Effector memory CD8-positive, alpha-beta T cell (primary cell): ENCODE measurements at regions not wholly inside any gene's neighbourhood (a gene's known extent, or its start where the extent isn't known, plus 50 kb on each side); places are given as distances from the start of the nearest gene placed in this dataset.
"Not testable (repeated sequence)": the region's sequence is repeated elsewhere in the genome, so short reads cannot be mapped to it uniquely, and the experiment has no call there.

Source experiments
- ATAC-seq: fragments of 150-1000 bp; cut with Tn5 transposase; replicated peaks from 2 replicates; pipeline ENCODE4 v1.10.0; 2021; ENCODE audit warnings: mild to moderate bottlenecking, moderate library complexity
- DNase-seq, 3 experiments: peaks; one replicate each; pipeline ENCODE4 v3.0.0; 2021
- H3K27ac Mint-ChIP-seq, 2 donors: one replicate each; pipeline ENCODE4 v1.8.0; 2022; ENCODE audit warnings: mild to moderate bottlenecking in 2 of 2, mixed read lengths in 2 of 2, moderate library complexity in 2 of 2
- H3K27me3 Mint-ChIP-seq, 2 donors: one replicate each; pipeline ENCODE4 v1.8.0; 2022; ENCODE audit warnings: mixed read lengths in 2 of 2
- H3K36me3 Mint-ChIP-seq: one replicate; pipeline ENCODE4 v1.8.0; 2022; ENCODE audit warnings: mild to moderate bottlenecking, moderate library complexity, mixed read lengths; ENCODE audit not compliant: insufficient read depth
- H3K4me1 Mint-ChIP-seq, 2 donors: one replicate each; pipeline ENCODE4 v1.8.0; 2022; ENCODE audit warnings: low read depth in 2 of 2, mixed read lengths in 2 of 2
- H3K4me3 Mint-ChIP-seq, 2 donors: one replicate each; pipeline ENCODE4 v1.8.0; 2022; ENCODE audit warnings: mild to moderate bottlenecking in 2 of 2, mixed read lengths in 2 of 2, moderate library complexity in 2 of 2
- H3K9me3 Mint-ChIP-seq, 2 donors: one replicate each; pipeline ENCODE4 v1.8.0; 2022; ENCODE audit warnings: mixed read lengths in 2 of 2

GRCh38 chr3:166713787-166714186, 666.3 kb downstream of the ZBBX start:
- no peak for DNase-seq
- Mint-ChIP-seq H3K9me3 (peaks cover 7 to 21% of the 10 kb centered on the region in 2 donors), H3K27me3 (no peaks in the 10 kb centered on the region), H3K36me3 (no peaks in the 10 kb centered on the region), H3K27ac (no peak overlapping the region), H3K4me1 (no peaks in the 10 kb centered on the region), H3K4me3 (no peak overlapping the region)
- no peak for ATAC-seq

- Mint-ChIP-seq H3K36me3 (no peaks in the 10 kb centered on the region), H3K4me1 (no peaks in the 10 kb centered on the region), H3K4me3 (no peak overlapping the region), H3K27ac (no peak overlapping the region), H3K27me3 (no peaks in the 10 kb centered on the region), H3K9me3 (peaks cover 2% of the 10 kb centered on the region in 2 donors)
- DNase-seq = no peak
- ATAC-seq = no peak
Measured at GRCh38 chr3:166706094-166706493, 674.0 kb downstream of the ZBBX start.

DNA sequence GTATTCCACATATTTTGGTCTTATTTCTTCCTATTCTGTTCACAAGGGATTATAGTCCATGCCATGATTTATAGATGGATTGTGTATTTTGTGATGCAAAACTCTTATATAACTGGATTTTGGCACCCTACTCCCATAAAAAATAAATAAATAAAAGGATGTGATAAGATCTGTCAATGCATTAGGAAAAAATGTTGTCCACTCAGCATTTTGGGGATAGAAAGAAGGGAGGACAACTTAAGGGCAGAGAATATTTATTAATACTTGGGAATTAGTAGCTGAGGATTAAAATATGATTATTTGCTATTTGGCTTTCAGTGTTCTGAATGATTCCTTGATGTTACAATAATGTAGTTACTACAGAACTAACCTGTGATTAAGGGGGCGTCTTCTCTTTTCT, 682.6 kb downstream of the ZBBX start:
- H3K4me3 Mint-ChIP-seq = no peak overlapping the region
- no peaks in the 10 kb centered on the region for H3K27me3 Mint-ChIP-seq
- no peaks in the 10 kb centered on the region for H3K4me1 Mint-ChIP-seq
- peaks cover 2 to 6% of the 10 kb centered on the region in 2 donors for H3K9me3 Mint-ChIP-seq
- no peak for DNase-seq
- no peaks in the 10 kb centered on the region for H3K36me3 Mint-ChIP-seq
- ATAC-seq = no peak
- no peak overlapping the region for H3K27ac Mint-ChIP-seq

GRCh38 chr3:166696103-166696502, 684.0 kb downstream of the ZBBX start:
- no peak for DNase-seq
- H3K9me3 Mint-ChIP-seq = peaks cover 2 to 4% of the 10 kb centered on the region in 2 donors
- H3K36me3 Mint-ChIP-seq = no peaks in the 10 kb centered on the region
- no peaks in the 10 kb centered on the region for H3K4me1 Mint-ChIP-seq
- no peaks in the 10 kb centered on the region for H3K27me3 Mint-ChIP-seq
- H3K27ac Mint-ChIP-seq = no peak overlapping the region
- no peak overlapping the region for H3K4me3 Mint-ChIP-seq
- no peak for ATAC-seq

- no peaks in the 10 kb centered on the region for H3K27me3 Mint-ChIP-seq
- no peaks in the 10 kb centered on the region for H3K9me3 Mint-ChIP-seq
- DNase-seq (no peak), ATAC-seq (no peak)
- no peaks in the 10 kb centered on the region for H3K4me1 Mint-ChIP-seq
- no peak overlapping the region for H3K4me3 Mint-ChIP-seq
- no peak overlapping the region for H3K27ac Mint-ChIP-seq
- H3K36me3 Mint-ChIP-seq = no peaks in the 10 kb centered on the region
Measured at GRCh38 chr3:166688665-166689064, 691.4 kb downstream of the ZBBX start.

DNA sequence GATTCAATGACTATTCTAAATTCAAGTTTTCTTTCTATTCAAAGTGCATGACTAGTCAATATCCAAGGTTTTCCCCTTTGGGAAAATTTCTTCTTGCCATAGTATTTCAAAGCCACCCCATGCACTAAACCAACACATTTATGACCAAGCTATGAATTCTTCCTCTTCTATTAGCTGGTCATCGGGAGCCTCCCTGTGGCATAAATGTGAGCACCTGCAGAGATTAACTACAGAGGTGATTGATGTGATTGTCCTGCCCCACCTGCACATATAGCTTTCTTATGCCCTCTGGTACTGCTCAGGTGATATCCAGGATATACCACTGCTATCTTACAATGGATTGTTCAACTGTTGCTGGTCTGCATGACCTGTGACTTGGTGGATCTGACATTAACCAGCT, 694.9 kb downstream of the ZBBX start:
- no peak for ATAC-seq
- Mint-ChIP-seq H3K4me3 (no peak overlapping the region), H3K4me1 (no peaks in the 10 kb centered on the region), H3K36me3 (no peaks in the 10 kb centered on the region), H3K27ac (no peak overlapping the region), H3K27me3 (no peaks in the 10 kb centered on the region), H3K9me3 (no peaks in the 10 kb centered on the region)
- DNase-seq = no peak

DNA sequence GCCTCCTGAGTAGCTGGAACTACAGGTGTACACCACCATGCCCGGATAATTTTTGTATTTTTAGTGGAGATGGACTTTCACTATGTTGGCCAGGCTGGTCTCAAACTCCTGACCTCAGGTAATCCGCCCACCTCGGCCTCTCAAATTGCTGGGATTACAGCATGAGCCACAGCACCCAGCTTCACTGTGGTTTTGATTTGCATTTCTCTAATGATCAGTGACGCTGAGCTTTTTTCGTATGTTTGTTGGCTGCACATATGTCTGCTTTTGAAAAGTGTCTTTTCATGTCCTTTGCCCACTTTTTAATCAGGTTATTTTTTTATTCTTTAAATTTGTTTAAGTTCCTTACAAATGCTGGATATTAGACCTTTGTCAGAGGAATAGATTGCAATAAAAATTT, 696.0 kb downstream of the ZBBX start:
- ATAC-seq, DNase-seq, H3K36me3 Mint-ChIP-seq, H3K27ac Mint-ChIP-seq, H3K27me3 Mint-ChIP-seq, H3K9me3 Mint-ChIP-seq, H3K4me1 Mint-ChIP-seq, H3K4me3 Mint-ChIP-seq: not testable (repeated sequence)

DNA sequence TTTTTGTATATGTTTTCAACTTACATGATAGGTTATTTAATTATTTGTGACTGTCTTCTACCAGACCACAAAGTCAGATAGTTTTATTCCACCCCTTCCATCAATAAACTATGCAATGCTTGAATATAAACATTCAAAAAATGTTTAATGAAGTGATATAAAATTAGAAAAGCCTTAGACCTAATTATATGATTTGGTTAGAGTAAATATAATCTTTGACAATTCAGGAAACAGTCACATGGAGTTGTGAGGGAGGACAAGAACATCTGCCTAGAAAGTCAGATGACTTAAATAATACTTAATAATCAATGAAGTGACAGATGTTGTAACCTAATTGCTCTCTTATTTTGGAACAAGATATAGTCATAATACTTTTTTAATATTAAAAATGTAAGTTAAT, 710.3 kb downstream of the ZBBX start:
- Mint-ChIP-seq H3K27ac (no peak overlapping the region), H3K4me3 (no peak overlapping the region), H3K27me3 (no peaks in the 10 kb centered on the region), H3K9me3 (peaks cover 3 to 8% of the 10 kb centered on the region in 2 donors), H3K36me3 (no peaks in the 10 kb centered on the region), H3K4me1 (no peaks in the 10 kb centered on the region)
- DNase-seq (no peak), ATAC-seq (no peak)

- no peak overlapping the region for H3K27ac Mint-ChIP-seq
- H3K4me3 Mint-ChIP-seq = no peak overlapping the region
- H3K4me1 Mint-ChIP-seq = no peaks in the 10 kb centered on the region
- no peaks in the 10 kb centered on the region for H3K27me3 Mint-ChIP-seq
- ATAC-seq = no peak
- H3K36me3 Mint-ChIP-seq = no peaks in the 10 kb centered on the region
- no peak for DNase-seq
- H3K9me3 Mint-ChIP-seq = peaks cover 7 to 34% of the 10 kb centered on the region in 2 donors
Measured at GRCh38 chr3:166663194-166663593, 716.9 kb downstream of the ZBBX start.

- ATAC-seq = no peak
- no peak for DNase-seq
- no peaks in the 10 kb centered on the region for H3K36me3 Mint-ChIP-seq
Measured at GRCh38 chr3:166661621-166662020, 718.5 kb downstream of the ZBBX start.

DNA sequence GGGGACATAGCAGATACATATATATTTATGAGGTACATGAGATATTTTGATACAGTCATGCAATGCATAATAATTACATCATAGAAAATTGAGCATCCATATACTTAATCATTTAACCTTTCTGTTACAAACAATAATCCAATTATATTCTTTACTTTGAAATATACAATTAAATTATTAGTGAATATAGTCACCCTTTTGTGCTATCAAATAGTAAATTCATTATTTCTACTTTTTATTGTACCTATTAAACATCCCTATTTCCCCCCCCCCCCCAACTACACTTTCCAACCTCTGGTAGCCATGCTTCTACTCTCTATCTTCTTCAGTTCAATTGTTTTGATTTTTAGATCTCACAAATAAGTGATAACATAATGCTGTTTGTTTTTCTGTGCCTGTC, 719.1 kb downstream of the ZBBX start:
- Mint-ChIP-seq H3K27me3 (no peaks in the 10 kb centered on the region), H3K4me3 (no peak overlapping the region), H3K36me3 (no peaks in the 10 kb centered on the region), H3K27ac (no peak overlapping the region), H3K9me3 (peaks cover 7 to 34% of the 10 kb centered on the region in 2 donors), H3K4me1 (no peaks in the 10 kb centered on the region)
- DNase-seq (no peak), ATAC-seq (no peak)

More at GRCh38 chr3:166661621-166662020, 718.5 kb downstream of the ZBBX start:
- Mint-ChIP-seq H3K27ac (no peak overlapping the region), H3K4me3 (no peak overlapping the region), H3K27me3 (no peaks in the 10 kb centered on the region), H3K4me1 (no peaks in the 10 kb centered on the region), H3K9me3 (peaks cover 7 to 34% of the 10 kb centered on the region in 2 donors)

DNA sequence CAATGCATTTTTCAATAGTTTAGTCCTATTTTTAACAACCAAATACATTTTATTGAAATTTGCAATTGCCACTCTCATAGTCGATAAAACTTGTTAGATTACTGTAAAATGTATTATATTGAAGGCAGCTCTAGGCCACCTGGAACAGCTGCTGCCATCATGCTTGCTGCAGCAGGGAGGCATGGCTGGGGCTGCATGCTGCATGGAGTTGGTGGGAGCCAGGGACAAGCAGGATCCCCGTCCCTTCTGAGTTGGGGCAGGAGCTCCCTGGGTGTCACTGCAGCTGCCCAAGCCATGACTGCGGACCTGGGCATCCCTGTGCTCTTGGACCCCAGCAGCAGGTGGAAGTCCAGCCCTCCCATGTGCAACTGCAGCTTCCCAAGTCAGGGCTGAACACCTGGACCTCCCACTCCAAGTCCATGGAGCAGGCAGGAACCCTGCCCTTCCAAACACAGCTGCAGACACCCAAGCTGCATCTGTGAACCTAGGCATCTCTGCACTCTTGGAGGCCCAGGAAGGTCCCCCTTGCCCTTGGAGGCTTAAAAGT, 742.0 kb downstream of the ZBBX start:
- H3K4me1 Mint-ChIP-seq = no peaks in the 10 kb centered on the region
- no peaks in the 10 kb centered on the region for H3K27me3 Mint-ChIP-seq
- DNase-seq (no peak), ATAC-seq (no peak)
- peaks cover 0 to 2% of the 10 kb centered on the region in 2 donors for H3K9me3 Mint-ChIP-seq
- no peak overlapping the region for H3K4me3 Mint-ChIP-seq
- no peak overlapping the region for H3K27ac Mint-ChIP-seq
- H3K36me3 Mint-ChIP-seq = no peaks in the 10 kb centered on the region

DNA sequence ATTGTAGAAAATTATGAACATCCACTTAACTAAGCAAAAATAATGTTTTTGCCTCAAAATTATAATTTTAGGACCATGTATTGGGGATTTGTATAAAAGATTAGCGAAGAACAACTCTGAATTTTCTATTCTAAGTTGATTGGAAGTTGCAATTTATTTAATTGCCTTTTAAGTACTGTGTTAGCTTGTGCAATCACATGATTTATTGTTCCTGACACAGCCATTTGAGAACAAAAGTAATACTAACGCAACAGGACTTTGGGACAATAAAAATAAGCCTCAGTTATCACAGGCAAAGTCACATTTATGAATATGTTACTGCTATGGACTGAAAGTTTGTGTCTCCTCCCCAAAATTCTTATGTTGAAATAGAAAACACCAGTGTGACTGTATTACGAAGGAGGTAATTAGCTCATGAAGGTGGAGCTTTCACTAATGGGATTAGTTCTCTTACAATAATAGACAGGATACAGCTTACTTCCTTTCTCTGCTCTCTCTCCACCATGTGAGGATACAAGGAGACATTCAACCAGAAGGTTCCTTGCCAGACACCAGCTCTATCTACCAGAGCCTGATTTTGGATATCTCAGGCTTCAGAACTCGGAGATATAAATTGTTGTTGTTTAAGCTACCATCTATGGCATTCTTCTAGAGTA, 745.9 kb downstream of the ZBBX start:
- Mint-ChIP-seq H3K36me3 (no peaks in the 10 kb centered on the region), H3K27me3 (no peaks in the 10 kb centered on the region), H3K9me3 (peaks cover 0 to 5% of the 10 kb centered on the region in 2 donors), H3K4me3 (no peak overlapping the region), H3K4me1 (no peaks in the 10 kb centered on the region), H3K27ac (no peak overlapping the region)
- no peak for DNase-seq
- no peak for ATAC-seq

GRCh38 chr3:166630190-166630589, 749.9 kb downstream of the ZBBX start:
- no peaks in the 10 kb centered on the region for H3K27me3 Mint-ChIP-seq
- H3K4me1 Mint-ChIP-seq = no peaks in the 10 kb centered on the region
- H3K36me3 Mint-ChIP-seq = no peaks in the 10 kb centered on the region
- DNase-seq (no peak), ATAC-seq (no peak)
- no peak overlapping the region for H3K27ac Mint-ChIP-seq
- peaks cover 0 to 3% of the 10 kb centered on the region in 2 donors for H3K9me3 Mint-ChIP-seq
- no peak overlapping the region for H3K4me3 Mint-ChIP-seq
